ENCODE measurements at regions not wholly inside any gene's neighbourhood (a gene's known extent, or its start where the extent isn't known, plus 50 kb on each side); places are given as distances from the start of the nearest gene placed in this dataset.
"Not testable (repeated sequence)": the region's sequence is repeated elsewhere in the genome, so short reads cannot be mapped to it uniquely, and the experiment has no call there.

- not testable (repeated sequence) for TF ChIP-seq POLR2A (IDR thresholded peaks at IDR 0.05; ENCODE audit: low read depth, low read length); POLR2AphosphoS5 (IDR thresholded peaks at IDR 0.05; ENCODE audit: low read depth, low read length); TAF1 (IDR thresholded peaks at IDR 0.05; ENCODE audit: borderline replicate concordance, low read depth, low read length)
Observed at GRCh38 chrX:23523026-23523657, 144.2 kb upstream of the PRDX4 start.
